ENCODE measurements at regions not wholly inside any gene's neighbourhood (a gene's known extent, or its start where the extent isn't known, plus 50 kb on each side); places are given as distances from the start of the nearest gene placed in this dataset.
"Not testable (repeated sequence)": the region's sequence is repeated elsewhere in the genome, so short reads cannot be mapped to it uniquely, and the experiment has no call there.

DNA sequence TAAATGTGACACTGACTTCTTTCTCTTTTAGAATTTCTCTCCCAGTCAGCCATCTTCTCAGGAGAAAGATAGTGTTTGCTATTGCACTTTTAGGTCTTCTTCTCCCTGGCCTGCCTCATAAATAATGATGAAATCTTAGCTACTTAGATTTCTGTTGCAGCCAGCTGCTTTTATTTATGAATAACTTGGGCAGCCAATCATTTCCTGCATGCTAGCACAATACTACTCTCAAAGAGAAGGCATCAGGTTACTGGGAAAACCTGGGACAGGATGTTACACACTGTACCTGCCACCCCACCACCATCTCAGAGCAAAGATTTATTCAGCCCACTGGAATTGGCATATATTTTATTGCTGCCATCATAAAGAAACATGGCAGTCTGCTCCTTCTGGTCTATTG, 266.6 kb downstream of the PRELID2 start:
- no peak for DNase-seq (ENCODE audit: low spot score)

DNA sequence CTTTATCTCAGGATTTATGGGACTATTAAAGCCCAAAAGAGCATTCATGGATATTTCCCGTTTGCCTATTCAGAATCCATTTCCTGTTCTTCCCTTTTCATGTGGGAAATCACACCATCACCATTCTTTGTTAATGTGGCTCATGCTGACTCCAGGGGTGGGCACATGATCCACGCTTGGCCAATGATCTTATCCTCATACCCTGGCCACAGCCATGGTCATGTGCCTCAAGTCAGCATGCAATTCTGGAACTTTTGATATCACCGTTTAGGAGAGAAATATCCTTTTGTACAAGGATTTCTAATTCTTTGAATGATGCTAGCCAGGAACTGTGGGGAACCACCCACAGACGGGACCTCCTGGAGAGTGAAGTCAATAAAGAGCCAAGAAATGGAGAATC, 272.2 kb downstream of the PRELID2 start:
- DNase-seq (ENCODE audit: low spot score), result no peak

DNA sequence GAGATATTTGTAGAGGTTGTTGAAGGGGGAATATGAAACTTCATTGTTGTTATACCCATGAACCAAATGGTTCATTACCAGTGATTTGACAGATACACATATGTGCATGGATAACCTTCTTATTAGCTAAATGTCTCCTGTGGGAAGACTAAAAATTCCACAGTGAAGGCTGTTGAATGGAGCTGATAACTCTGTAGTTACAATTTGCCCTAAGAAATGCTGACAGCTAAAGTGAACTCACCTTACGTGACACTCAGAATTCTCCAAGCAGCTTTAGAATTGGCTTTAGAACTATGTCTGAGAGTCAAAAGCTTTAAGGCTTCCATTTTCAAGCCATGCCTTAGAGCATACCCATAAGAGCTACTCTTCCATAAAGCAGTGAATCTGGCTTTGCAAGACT, 276.9 kb downstream of the PRELID2 start:
- DNase-seq (ENCODE audit: low spot score), result no peak

GRCh38 chr5:145557345-145557744, 277.8 kb downstream of the PRELID2 start:
- DNase-seq (ENCODE audit: low spot score), result no peak

DNA sequence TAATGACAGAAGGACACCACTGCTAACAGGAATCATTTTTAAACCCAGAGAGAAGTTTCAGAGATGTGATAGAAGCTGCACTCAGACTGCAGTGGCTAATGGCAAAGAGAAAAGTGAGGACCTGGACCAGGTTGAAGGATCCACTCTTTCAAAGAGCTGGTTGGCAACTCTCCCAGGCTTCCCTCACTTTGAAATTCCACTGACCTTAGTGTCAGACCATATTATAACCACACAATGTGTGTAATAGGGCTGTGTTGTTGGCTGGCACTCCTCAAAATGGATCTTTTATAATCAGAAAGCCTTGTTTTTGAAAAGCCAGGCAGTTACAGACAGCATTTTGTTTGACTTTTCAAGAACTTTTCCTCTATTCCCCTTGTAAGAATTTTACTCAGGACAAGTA, 280.7 kb downstream of the PRELID2 start:
- no peak for DNase-seq (ENCODE audit: low spot score)

DNA sequence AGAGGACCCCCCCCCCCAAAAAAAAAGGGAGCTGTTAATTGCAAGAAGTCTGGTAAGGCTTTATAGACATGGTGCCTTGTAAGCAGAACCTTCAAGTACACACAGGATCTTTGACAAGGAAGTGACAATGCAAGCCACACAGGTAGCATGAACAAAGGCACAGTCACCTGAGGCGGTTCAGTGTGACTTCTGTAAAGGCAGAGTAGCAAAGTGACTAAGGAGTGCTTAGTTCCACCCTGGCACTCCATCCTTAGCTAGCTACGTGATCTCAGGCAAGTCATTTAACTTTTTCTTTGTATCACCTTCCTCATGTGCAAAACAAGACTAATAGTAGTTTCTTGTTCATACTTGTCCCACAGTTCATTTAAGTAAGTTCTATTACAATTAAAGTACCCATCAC, 282.0 kb downstream of the PRELID2 start:
- no peak for DNase-seq (ENCODE audit: low spot score)

GRCh38 chr5:145551714-145552113, 283.4 kb downstream of the PRELID2 start:
- no peak for DNase-seq (ENCODE audit: low spot score)

- no peak for DNase-seq (ENCODE audit: low spot score)
These were observed 287.0 kb downstream of the PRELID2 start for GRCh38 chr5:145548097-145548496.

GRCh38 chr5:145544401-145544800, 290.7 kb downstream of the PRELID2 start:
- no peak for DNase-seq (ENCODE audit: low spot score)

DNA sequence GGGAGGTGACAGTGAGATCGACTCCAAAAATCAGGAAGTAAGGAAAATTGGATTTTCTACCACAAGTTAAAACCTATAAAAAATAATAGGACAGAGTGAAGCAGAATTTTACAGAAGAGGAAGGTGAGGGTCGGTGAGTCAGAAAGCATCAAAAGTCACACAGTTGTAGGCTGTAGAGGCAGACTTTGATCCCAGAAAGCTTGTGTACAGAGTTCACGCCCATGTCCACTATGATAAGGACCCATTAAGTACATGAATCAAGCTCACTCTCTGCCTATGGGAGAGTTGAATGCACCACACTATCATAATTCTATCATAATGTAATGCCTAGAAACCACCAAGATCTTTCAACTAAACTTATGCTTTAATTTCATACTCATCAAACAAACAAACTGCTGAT, 291.2 kb downstream of the PRELID2 start:
- DNase-seq (ENCODE audit: low spot score), result no peak

DNA sequence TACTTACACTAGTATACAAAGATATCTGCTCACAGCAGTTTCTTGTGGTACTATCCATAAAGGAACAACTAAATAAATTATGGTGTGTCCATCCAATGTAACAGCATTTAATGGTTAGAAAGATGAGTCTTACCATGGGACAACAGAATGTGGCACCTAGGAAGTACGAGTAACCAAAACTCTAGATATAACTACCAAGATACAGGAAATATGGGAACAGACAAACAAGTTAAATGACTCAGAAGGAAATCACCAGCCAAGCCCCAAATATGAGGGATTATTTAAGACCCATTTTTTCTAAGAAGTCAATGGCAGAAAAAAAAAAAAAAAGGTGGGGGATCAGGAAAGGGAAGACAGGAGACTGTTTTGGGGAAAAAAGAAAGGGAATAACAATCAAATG, 294.8 kb downstream of the PRELID2 start:
- DNase-seq (ENCODE audit: low spot score), result no peak

DNA sequence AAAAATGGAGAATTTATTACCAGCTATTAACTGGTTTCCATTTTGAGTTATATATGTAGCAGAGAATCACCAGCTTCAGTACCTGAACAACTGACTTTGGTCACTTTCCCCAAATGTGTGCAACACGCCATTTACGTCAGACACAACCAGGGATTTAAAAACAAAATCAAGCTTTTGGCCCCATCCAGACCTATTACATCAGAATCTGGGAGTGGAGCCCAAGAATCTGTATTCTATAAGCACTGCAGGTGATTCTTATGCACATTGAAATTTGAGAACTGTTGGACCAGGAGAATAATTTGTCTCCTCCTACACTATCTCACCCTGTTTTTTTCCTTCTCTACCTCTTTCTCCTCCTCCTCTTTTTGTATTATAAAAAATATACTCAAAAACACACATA, 295.9 kb downstream of the PRELID2 start:
- no peak for DNase-seq (ENCODE audit: low spot score)

- DNase-seq (ENCODE audit: low spot score), result no peak
These were observed 299.0 kb downstream of the PRELID2 start for GRCh38 chr5:145536133-145536532.

- no peak for DNase-seq (ENCODE audit: low spot score)
These were observed 304.0 kb downstream of the PRELID2 start for GRCh38 chr5:145531038-145531734.

DNA sequence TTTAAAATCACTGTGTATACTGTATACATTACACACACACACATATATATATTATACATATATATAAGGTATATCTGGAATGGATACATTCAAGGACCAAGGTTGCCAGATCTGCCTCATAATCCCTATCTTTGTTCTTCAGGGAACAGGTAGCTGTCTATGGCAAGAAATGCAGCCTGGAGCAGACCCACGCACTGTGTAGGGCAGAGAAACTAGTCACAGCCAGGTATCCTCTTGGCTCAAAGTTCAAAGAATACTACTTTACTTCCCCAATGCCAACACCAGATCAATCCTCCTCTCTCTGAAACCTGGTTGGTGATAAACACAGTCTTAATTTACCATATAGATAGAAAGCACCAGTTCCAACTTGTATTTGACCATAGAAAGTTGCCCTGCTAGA, 313.6 kb downstream of the PRELID2 start:
- DNase-seq (ENCODE audit: low spot score), result no peak

DNA sequence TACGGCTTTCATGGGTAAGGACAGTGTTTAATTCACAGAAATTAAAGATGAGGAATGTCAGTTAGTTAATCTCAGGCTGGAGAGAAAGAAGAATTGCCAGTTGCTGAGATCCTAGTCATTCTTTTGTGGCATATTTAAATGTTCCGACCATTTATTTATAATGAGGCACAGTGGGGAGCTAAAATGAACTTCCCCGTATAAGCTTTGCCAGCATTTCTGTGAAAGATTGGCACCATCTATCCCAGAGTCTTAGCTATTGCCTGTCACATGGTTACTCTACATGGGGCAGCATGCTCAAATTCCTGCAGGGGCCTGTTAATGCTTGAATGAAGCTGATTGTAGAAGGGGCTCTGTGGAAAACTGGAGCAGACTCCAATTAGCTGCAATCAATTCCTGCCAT, 314.1 kb downstream of the PRELID2 start:
- no peak for DNase-seq (ENCODE audit: low spot score)

DNA sequence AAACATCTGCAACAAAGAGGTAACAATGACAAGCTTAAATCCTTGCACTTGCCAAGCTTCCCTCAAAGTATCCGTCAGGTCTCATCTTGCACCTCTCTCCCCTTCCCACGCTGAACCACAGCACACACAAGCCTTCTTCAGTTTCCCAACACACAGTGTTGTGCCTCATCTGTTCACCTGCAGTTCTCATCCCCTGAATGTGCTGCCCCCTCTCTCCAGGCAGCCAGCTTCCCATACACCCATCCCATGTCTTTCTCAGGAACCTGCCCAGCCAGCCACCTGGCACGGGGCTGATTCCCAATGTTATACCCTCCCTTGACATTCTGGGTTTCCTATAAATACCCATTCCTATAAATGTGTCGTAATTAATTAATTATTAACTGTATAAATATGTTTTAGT, 314.8 kb downstream of the PRELID2 start:
- no peak for DNase-seq (ENCODE audit: low spot score)

- not testable (repeated sequence) for DNase-seq (ENCODE audit: low spot score)
These were observed 317.6 kb downstream of the PRELID2 start for GRCh38 chr5:145517588-145517987.

GRCh38 chr5:145511351-145511750, 323.8 kb downstream of the PRELID2 start:
- DNase-seq (ENCODE audit: low spot score), result no peak

- no peak for DNase-seq (ENCODE audit: low spot score)
These were observed 324.4 kb downstream of the PRELID2 start for GRCh38 chr5:145510769-145511168.

GRCh38 chr5:145510324-145510723, 324.8 kb downstream of the PRELID2 start:
- no peak for DNase-seq (ENCODE audit: low spot score)

DNA sequence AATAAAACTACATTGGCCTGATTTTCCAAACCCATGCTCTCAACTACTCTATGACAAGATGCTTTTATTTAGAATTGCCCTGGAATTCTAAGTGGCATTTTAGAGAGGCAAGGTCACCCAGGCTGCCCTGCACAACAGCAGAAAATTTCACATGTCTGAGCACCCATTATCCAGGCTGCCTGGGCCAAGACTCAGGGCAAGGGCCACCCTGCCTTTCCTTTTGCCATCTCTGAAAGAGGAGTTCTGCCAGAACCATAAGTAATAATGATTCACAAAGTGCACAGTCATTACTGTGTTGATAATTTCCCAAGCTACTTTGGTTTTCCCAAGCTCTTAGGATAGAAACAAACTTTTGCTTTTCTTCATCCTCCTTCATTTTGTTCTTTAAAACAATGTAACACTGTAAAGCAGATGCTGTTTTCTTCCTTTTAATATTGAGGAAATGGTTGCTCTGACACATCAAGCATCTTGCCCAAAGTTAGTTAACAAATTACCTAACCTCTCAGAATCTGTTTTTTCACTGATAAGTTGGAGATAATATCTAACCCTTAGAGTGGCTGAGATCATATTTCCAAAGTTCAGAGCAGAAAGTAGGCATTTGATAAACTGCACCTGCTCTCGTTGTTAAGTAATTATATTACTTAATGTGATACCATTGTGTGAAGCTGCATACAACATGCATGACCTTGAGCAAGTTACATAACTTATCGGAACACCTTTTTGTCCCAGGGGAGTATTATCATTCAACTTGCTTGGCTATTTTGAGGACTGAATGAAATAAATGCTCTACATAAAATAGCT, 325.6 kb downstream of the PRELID2 start:
- DNase-seq (ENCODE audit: low spot score), result no peak

- no peak for DNase-seq (ENCODE audit: low spot score)
These were observed 328.8 kb downstream of the PRELID2 start for GRCh38 chr5:145506185-145506850.

Data from HuH-7.5 (cell line).